ENCODE measurements at regions not wholly inside any gene's neighbourhood (a gene's known extent, or its start where the extent isn't known, plus 50 kb on each side); places are given as distances from the start of the nearest gene placed in this dataset.

DNA sequence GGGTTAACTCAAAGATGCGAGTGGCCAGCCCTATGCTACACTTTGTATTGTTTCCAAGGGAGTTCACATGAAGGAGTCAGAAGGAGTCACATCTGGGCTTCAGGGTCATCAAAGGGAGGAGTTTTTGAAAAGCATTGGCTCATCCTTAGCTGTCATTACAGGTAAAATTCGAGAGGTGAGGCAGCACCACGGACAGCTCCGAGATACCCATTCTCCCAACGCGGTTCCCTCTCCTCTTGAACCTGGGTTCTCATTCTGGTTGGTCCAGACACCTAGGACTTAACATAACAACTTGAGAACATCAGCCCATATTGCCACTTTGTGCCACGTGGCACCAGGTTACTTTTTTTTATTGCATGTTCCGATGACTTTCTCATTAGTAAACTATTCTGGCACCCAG lies 768.6 kb downstream of the NLGN4Y start:
- TF ChIP-seq EZH2 (IDR thresholded peaks at IDR 0.05; ENCODE audit: low read length, missing control alignments): no peak
- TF ChIP-seq, protein P1, sequence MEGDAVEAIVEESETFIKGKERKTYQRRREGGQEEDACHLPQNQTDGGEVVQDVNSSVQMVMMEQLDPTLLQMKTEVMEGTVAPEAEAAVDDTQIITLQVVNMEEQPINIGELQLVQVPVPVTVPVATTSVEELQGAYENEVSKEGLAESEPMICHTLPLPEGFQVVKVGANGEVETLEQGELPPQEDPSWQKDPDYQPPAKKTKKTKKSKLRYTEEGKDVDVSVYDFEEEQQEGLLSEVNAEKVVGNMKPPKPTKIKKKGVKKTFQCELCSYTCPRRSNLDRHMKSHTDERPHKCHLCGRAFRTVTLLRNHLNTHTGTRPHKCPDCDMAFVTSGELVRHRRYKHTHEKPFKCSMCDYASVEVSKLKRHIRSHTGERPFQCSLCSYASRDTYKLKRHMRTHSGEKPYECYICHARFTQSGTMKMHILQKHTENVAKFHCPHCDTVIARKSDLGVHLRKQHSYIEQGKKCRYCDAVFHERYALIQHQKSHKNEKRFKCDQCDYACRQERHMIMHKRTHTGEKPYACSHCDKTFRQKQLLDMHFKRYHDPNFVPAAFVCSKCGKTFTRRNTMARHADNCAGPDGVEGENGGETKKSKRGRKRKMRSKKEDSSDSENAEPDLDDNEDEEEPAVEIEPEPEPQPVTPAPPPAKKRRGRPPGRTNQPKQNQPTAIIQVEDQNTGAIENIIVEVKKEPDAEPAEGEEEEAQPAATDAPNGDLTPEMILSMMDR (conservative IDR thresholded peaks at IDR 0.05 in 1 of 2, IDR thresholded peaks at IDR 0.05 in 1 of 2; ENCODE audit: low read depth in 1 of 2, low read length in 2 of 2): no peak
